ENCODE measurements at regions not wholly inside any gene's neighbourhood (a gene's known extent, or its start where the extent isn't known, plus 50 kb on each side); places are given as distances from the start of the nearest gene placed in this dataset.

- no peaks in the 10 kb centered on the region for H3K27me3 Mint-ChIP-seq (ENCODE audit: low read depth)
- no peak overlapping the region for H3K4me3 Mint-ChIP-seq
- no peak overlapping the region for H3K27ac Mint-ChIP-seq
- H3K4me1 Mint-ChIP-seq = peaks cover 10% of the 10 kb centered on the region
- CTCF ChIA-PET = interaction anchor here (0.5 to 1.4 kb wide), 3 partner anchors 20 to 1225 kb away, joined by 3 to 5 read pairs (median 3); no protein-coding TSS in a partner anchor
- POLR2A ChIA-PET = no interaction called here
- no peak for ATAC-seq
- TF ChIP-seq GRHL2 (CRISPR knock-in tag; IDR thresholded peaks at IDR 0.05; ENCODE audit: insufficient replicate concordance, severe bottlenecking) (no peak), USF1 (CRISPR knock-in tag; IDR thresholded peaks at IDR 0.05) (no peak), HMGA2 (CRISPR knock-in tag; IDR thresholded peaks at IDR 0.05) (no peak), ZBTB21 (CRISPR knock-in tag; IDR thresholded peaks at IDR 0.05; ENCODE audit: borderline replicate concordance) (no peak), MLX (CRISPR knock-in tag; IDR thresholded peaks at IDR 0.05) (no peak), STAT6 (CRISPR knock-in tag; conservative IDR thresholded peaks at IDR 0.05; ENCODE audit: low read depth) (no peak), E2F5 (CRISPR knock-in tag; IDR thresholded peaks at IDR 0.05) (no peak), ELF4 (CRISPR knock-in tag; IDR thresholded peaks at IDR 0.05; ENCODE audit: low read depth) (no peak), FOXK1 (CRISPR knock-in tag; IDR thresholded peaks at IDR 0.05) (no peak), HMGXB4 (CRISPR knock-in tag; IDR thresholded peaks at IDR 0.05) (no peak), SP1 (CRISPR knock-in tag; conservative IDR thresholded peaks at IDR 0.05) (no peak), ATF2 (CRISPR knock-in tag; IDR thresholded peaks at IDR 0.05; ENCODE audit: borderline replicate concordance, low read depth) (no peak), AR (CRISPR knock-in tag; IDR thresholded peaks at IDR 0.05) (no peak), KAT7 (CRISPR knock-in tag; IDR thresholded peaks at IDR 0.05; ENCODE audit: borderline replicate concordance) (no peak)
- peaks cover 15% of the 10 kb centered on the region for H3K9me3 Mint-ChIP-seq
- no peak for DNase-seq (ENCODE audit: low spot score)
- no peaks in the 10 kb centered on the region for H3K36me3 Mint-ChIP-seq
Measured at GRCh38 chr19:28345811-28346210, 867.1 kb downstream of the UQCRFS1 start.

Measured in WTC11 (cell line).